ENCODE measurements at regions not wholly inside any gene's neighbourhood (a gene's known extent, or its start where the extent isn't known, plus 50 kb on each side); places are given as distances from the start of the nearest gene placed in this dataset.

DNA sequence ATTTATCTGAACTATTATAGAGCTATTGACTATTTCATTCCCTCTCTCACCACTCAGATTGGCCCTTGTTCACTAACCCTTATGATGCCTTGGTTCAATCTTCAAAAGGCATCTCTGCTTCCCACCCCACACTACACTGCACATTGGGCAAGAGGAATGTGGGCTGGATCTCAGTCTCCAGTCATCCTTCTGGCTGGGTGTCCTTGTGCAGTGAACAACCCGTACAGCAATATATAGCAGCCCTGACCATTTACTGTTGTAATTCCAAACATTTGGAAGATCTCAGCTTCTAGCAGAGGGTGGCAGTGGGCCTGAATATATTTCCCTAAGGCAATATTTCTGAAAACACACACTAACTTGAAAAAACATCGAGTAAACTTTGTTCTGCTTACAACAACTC is 199.2 kb upstream of the GDNF start:
- no peak overlapping the region for H3K4me3 ChIP-seq (ENCODE audit: control insufficient read depth, low read depth, low read length)
- no peak for DNase-seq (ENCODE audit: low read depth)
- TF ChIP-seq, protein P1, sequence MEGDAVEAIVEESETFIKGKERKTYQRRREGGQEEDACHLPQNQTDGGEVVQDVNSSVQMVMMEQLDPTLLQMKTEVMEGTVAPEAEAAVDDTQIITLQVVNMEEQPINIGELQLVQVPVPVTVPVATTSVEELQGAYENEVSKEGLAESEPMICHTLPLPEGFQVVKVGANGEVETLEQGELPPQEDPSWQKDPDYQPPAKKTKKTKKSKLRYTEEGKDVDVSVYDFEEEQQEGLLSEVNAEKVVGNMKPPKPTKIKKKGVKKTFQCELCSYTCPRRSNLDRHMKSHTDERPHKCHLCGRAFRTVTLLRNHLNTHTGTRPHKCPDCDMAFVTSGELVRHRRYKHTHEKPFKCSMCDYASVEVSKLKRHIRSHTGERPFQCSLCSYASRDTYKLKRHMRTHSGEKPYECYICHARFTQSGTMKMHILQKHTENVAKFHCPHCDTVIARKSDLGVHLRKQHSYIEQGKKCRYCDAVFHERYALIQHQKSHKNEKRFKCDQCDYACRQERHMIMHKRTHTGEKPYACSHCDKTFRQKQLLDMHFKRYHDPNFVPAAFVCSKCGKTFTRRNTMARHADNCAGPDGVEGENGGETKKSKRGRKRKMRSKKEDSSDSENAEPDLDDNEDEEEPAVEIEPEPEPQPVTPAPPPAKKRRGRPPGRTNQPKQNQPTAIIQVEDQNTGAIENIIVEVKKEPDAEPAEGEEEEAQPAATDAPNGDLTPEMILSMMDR (IDR thresholded peaks at IDR 0.05; ENCODE audit: control insufficient read depth, insufficient read depth, low read depth, low read length, missing control alignments): no peak

DNA sequence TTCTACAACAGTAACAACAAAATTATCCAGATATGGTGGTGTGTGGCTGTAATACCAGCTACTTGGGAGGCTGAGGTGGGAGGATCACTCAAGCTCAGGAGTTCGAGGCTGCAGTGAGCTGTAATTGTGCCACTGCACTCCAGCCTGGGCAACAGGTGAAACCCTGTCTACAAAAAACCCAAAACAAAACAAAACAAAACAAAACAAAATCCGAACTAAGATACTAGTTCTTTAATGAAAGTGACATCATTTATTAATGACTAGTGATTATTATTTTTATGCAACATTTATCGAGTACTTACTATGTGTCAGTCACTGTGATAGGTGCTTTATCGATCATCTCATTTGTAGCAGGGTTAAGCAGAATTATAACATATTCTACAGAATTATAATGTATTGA is 196.9 kb upstream of the GDNF start:
- no peak overlapping the region for H3K4me3 ChIP-seq (ENCODE audit: control insufficient read depth, low read depth, low read length)
- no peak for DNase-seq (ENCODE audit: low read depth)
- TF ChIP-seq, protein P1 (IDR thresholded peaks at IDR 0.05; ENCODE audit: control insufficient read depth, insufficient read depth, low read depth, low read length, missing control alignments): no peak

DNA sequence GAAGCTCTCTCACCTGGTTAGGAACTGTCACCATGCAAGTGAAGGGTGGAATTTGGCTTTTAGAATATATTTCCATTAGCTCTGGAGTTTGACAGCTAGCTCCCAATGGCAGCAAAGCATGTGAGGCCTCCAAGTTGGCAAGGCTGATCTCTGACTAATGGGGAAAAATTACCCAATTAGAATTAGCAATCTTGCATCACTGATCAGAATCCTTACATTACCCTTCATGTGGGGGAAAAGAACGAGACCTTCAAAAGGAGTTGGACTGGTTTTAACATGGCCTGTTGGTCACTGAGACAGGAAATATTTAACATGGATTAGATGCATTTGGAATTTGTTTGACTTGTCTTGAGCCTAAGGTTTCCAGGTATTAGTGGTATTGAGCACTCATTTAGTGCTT is 192.3 kb upstream of the GDNF start:
- TF ChIP-seq, protein P1 (IDR thresholded peaks at IDR 0.05; ENCODE audit: control insufficient read depth, insufficient read depth, low read depth, low read length, missing control alignments): no peak
- no peak for DNase-seq (ENCODE audit: low read depth)
- no peak overlapping the region for H3K4me3 ChIP-seq (ENCODE audit: control insufficient read depth, low read depth, low read length)

DNA sequence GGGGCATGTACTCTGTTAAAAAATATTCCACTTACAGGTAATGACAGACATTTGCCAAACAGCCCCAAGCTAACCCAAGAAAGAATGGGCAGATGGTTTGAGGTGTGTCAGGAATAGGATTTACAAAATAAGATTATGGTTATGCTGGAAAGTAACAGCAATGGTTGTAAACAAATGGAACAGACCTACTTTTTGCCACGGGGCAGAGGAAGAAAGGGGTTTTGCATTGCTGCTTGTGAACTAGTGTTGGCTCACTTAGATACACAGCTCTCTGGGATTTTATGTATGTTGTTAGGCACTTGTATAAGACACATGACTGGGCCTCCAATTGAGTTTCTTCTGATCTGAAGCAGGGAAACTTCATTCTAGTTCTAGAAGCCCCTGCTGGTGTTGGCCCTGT is 191.5 kb upstream of the GDNF start:
- DNase-seq (ENCODE audit: low read depth): no peak
- no peak overlapping the region for H3K4me3 ChIP-seq (ENCODE audit: control insufficient read depth, low read depth, low read length)
- TF ChIP-seq, protein P1 (IDR thresholded peaks at IDR 0.05; ENCODE audit: control insufficient read depth, insufficient read depth, low read depth, low read length, missing control alignments): no peak

DNA sequence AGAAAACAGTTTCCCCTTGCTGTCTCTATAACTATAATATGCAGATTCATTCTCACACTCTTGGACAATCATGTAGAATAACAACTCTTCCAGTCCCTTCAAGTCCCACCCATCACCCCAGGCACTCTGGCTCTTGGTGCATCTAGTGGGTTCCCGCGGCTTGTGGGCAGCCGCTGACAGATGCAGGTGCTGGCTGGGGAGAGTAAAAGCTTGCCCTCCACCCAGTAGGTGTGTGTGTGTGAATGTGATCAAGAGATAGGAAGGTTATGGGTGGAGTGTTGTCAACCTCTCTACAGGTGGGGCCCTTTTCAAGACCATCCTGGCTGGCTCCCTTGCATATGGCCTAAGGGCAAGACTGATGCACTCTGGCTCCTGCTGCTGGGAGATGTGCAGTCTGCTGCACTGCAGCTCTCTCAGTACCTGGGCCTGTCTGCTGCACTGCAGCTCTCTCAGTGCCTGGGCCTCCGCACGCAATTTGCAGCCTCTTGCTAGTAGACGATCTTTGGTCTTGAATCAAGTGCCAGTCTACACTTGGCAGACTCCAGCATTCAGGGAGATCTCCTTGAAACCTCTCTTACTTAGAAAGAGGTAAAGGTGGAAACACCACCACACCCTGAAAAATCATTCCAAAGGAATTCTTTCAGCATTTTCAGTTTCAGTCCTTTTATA is 189.7 kb upstream of the GDNF start:
- no peak overlapping the region for H3K4me3 ChIP-seq (ENCODE audit: control insufficient read depth, low read depth, low read length)
- no peak for DNase-seq (ENCODE audit: low read depth)
- TF ChIP-seq, protein P1 (IDR thresholded peaks at IDR 0.05; ENCODE audit: control insufficient read depth, insufficient read depth, low read depth, low read length, missing control alignments): no peak

DNA sequence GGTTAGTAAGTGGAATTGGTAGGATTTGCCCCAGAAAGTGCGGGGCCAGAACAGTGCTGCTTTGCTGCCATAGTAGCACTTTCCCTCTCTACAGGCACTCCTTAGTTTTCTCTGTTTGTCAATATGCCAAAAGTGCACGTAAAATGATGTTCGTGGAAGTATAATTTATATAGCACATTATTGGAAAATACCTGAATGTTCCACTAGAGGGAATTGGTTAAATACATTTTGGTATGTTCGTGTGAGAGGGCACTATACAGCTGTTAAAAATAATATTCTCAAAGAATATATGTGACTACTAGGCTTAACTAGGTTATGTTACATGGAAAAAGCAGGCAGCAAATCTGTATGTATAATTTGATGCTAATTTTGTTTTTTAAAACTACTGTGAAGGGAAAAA is 184.0 kb upstream of the GDNF start:
- DNase-seq (ENCODE audit: low read depth): no peak
- no peak overlapping the region for H3K4me3 ChIP-seq (ENCODE audit: control insufficient read depth, low read depth, low read length)
- TF ChIP-seq, protein P1 (IDR thresholded peaks at IDR 0.05; ENCODE audit: control insufficient read depth, insufficient read depth, low read depth, low read length, missing control alignments): no peak
